HK-2 (cell line): ENCODE measurements at regions not wholly inside any gene's neighbourhood (a gene's known extent, or its start where the extent isn't known, plus 50 kb on each side); places are given as distances from the start of the nearest gene placed in this dataset.

Experiments used
- DNase-seq: peaks from one replicate; pipeline ENCODE4 v3.0.0-alpha.2; 2018; ENCODE audit not compliant: unreplicated experiment

- no peak for DNase-seq
These were observed 164.3 kb downstream of the SETD4 start for GRCh38 chr21:35896060-35896459.

- no peak for DNase-seq
These were observed 164.7 kb downstream of the SETD4 start for GRCh38 chr21:35895598-35895997.

- DNase-seq: no peak
These were observed 167.2 kb downstream of the SETD4 start for GRCh38 chr21:35893156-35893555.

GRCh38 chr21:35886887-35887286 is 173.4 kb downstream of the SETD4 start:
- no peak for DNase-seq

GRCh38 chr21:35885942-35886541 is 174.3 kb downstream of the SETD4 start:
- no peak for DNase-seq

- DNase-seq: peak; percentile 18
These were observed 177.5 kb downstream of the SETD4 start for GRCh38 chr21:35882791-35883240.

GRCh38 chr21:35873441-35873840 is 186.9 kb downstream of the SETD4 start:
- DNase-seq: no peak

- DNase-seq: no peak
These were observed 188.4 kb downstream of the SETD4 start for GRCh38 chr21:35871906-35872305.

GRCh38 chr21:35868869-35869223 is 191.5 kb downstream of the SETD4 start:
- no peak for DNase-seq

GRCh38 chr21:35868005-35868868 is 192.1 kb downstream of the SETD4 start:
- DNase-seq: no peak

- no peak for DNase-seq
These were observed 196.3 kb downstream of the SETD4 start for GRCh38 chr21:35864039-35864438.

GRCh38 chr21:35862969-35863368 is 197.4 kb downstream of the SETD4 start:
- DNase-seq: no peak

GRCh38 chr21:35861661-35862060 is 198.7 kb downstream of the SETD4 start:
- DNase-seq: no peak

- DNase-seq: no peak
These were observed 200.0 kb downstream of the SETD4 start for GRCh38 chr21:35860189-35860869.

- DNase-seq: no peak
These were observed 200.6 kb downstream of the SETD4 start for GRCh38 chr21:35859677-35860076.

- DNase-seq: no peak
These were observed 203.2 kb downstream of the SETD4 start for GRCh38 chr21:35857095-35857494.

GRCh38 chr21:35855484-35855883 is 204.8 kb downstream of the SETD4 start:
- no peak for DNase-seq

GRCh38 chr21:35854281-35854680 is 206.0 kb downstream of the SETD4 start:
- no peak for DNase-seq

- no peak for DNase-seq
These were observed 206.7 kb downstream of the SETD4 start for GRCh38 chr21:35853321-35854239.

- DNase-seq: no peak
These were observed 207.5 kb downstream of the SETD4 start for GRCh38 chr21:35852820-35853219.

GRCh38 chr21:35850542-35851103 is 209.7 kb downstream of the SETD4 start:
- no peak for DNase-seq
